ENCODE measurements at regions not wholly inside any gene's neighbourhood (a gene's known extent, or its start where the extent isn't known, plus 50 kb on each side); places are given as distances from the start of the nearest gene placed in this dataset.

GRCh38 chr16:74092336-74092735, 204.3 kb upstream of the PSMD7 start:
- TF ChIP-seq CTCF (IDR thresholded peaks at IDR 0.05; ENCODE audit: poor library complexity), result no peak
- no peak for TF ChIP-seq EZH2 (IDR thresholded peaks at IDR 0.05; ENCODE audit: borderline replicate concordance)
